ENCODE measurements at regions not wholly inside any gene's neighbourhood (a gene's known extent, or its start where the extent isn't known, plus 50 kb on each side); places are given as distances from the start of the nearest gene placed in this dataset.

- H3K4me1 ChIP-seq (ENCODE audit: control insufficient read depth in 5 of 5, insufficient read depth in 5 of 5, low read length in 5 of 5) = peaks cover 0 to 12% (median 0%) of the 10 kb centered on the region in 5 donors
- DNase-seq = peak in 1 of 3 donors; percentile 36
- no peaks in the 10 kb centered on the region for H3K27me3 ChIP-seq (ENCODE audit: control insufficient read depth in 3 of 3, insufficient read depth in 3 of 3, low read length in 2 of 3)
- no peak overlapping the region for H3K4me3 ChIP-seq
- no peaks in the 10 kb centered on the region for H3K36me3 ChIP-seq (ENCODE audit: control insufficient read depth in 4 of 4, insufficient read depth in 4 of 4, low read length in 4 of 4)
- TF ChIP-seq, protein P1, sequence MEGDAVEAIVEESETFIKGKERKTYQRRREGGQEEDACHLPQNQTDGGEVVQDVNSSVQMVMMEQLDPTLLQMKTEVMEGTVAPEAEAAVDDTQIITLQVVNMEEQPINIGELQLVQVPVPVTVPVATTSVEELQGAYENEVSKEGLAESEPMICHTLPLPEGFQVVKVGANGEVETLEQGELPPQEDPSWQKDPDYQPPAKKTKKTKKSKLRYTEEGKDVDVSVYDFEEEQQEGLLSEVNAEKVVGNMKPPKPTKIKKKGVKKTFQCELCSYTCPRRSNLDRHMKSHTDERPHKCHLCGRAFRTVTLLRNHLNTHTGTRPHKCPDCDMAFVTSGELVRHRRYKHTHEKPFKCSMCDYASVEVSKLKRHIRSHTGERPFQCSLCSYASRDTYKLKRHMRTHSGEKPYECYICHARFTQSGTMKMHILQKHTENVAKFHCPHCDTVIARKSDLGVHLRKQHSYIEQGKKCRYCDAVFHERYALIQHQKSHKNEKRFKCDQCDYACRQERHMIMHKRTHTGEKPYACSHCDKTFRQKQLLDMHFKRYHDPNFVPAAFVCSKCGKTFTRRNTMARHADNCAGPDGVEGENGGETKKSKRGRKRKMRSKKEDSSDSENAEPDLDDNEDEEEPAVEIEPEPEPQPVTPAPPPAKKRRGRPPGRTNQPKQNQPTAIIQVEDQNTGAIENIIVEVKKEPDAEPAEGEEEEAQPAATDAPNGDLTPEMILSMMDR (IDR thresholded peaks at IDR 0.05; ENCODE audit: control extremely low read depth, extremely low read depth) = no peak
- H3K9me3 ChIP-seq (ENCODE audit: control insufficient read depth in 4 of 4, insufficient read depth in 3 of 4, low read length in 3 of 4) = no peaks in the 10 kb centered on the region
- H3K27ac ChIP-seq (ENCODE audit: low read depth in 1 of 2, low read length in 1 of 2) = peak overlapping the region in 1 of 2 donors; percentile 64
- no peak overlapping the region for H3K9ac ChIP-seq (ENCODE audit: insufficient read depth in 1 of 2, low read length in 2 of 2)
- WGBS, 2 donors = 61 to 67% methylated on average over 3 of the region's 3 CpGs
- ATAC-seq (ENCODE audit: insufficient read depth, low FRiP score) = peak; percentile 64
These were observed 139.3 kb upstream of the ARHGAP5 start for GRCh38 chr14:31937730-31938346.

DNA sequence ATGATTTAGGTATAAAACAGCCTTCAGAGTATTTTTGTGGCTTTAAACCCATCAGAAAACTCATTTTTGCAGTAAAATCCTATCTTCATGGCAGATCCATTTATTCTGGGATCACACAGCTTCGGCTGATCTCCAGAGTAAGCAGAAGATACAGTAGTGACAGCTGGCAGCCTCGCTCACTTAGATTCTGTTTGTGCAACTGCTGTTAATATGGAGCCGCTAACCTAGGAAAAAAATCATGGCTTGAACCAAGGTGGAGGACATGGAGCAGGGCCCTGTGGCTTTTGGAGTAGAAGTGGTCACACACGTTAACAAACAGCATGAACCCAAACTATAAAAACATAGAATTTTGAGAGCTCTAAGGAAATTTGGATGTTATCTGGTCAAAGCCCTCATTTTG, 137.2 kb upstream of the ARHGAP5 start:
- H3K4me3 ChIP-seq = no peak overlapping the region
- TF ChIP-seq, protein P1 (IDR thresholded peaks at IDR 0.05; ENCODE audit: control extremely low read depth, extremely low read depth) = no peak
- H3K9me3 ChIP-seq (ENCODE audit: control insufficient read depth in 4 of 4, insufficient read depth in 3 of 4, low read length in 3 of 4) = no peaks in the 10 kb centered on the region
- H3K36me3 ChIP-seq (ENCODE audit: control insufficient read depth in 4 of 4, insufficient read depth in 4 of 4, low read length in 4 of 4) = no peaks in the 10 kb centered on the region
- H3K9ac ChIP-seq (ENCODE audit: insufficient read depth in 1 of 2, low read length in 2 of 2) = no peak overlapping the region
- H3K4me1 ChIP-seq (ENCODE audit: control insufficient read depth in 5 of 5, insufficient read depth in 5 of 5, low read length in 5 of 5) = peaks cover 0 to 11% (median 0%) of the 10 kb centered on the region in 5 donors
- H3K27me3 ChIP-seq (ENCODE audit: control insufficient read depth in 3 of 3, insufficient read depth in 3 of 3, low read length in 2 of 3) = no peaks in the 10 kb centered on the region
- ATAC-seq (ENCODE audit: insufficient read depth, low FRiP score) (no peak), DNase-seq (no peak)
- WGBS, 2 donors = 81 to 91% methylated on average over 4 of the region's 4 CpGs
- H3K27ac ChIP-seq (ENCODE audit: low read depth in 1 of 2, low read length in 1 of 2) = no peak overlapping the region

DNA sequence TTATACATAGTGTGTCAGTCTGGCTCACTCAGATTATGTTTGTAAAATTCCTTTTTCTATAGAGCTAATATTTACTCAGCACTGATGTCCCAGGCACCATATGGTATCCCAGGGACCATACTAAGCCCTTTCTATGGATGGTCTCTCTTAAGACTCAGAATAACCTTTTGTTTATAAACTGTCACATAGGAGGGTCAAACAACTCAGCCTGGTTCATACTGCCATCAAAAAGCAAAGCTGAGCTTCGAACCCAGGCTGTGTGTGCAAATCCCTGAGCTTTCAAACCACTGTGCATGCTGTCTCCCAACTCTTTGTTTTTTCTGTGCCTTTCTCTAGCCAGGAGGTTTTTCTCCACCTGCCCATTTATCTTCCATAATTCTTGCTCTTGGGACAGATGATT, 135.6 kb upstream of the ARHGAP5 start:
- Histone ChIP-seq H3K4me1 (ENCODE audit: control insufficient read depth in 5 of 5, insufficient read depth in 5 of 5, low read length in 5 of 5) (peaks cover 0 to 3% (median 0%) of the 10 kb centered on the region in 5 donors), H3K27ac (ENCODE audit: low read depth in 1 of 2, low read length in 1 of 2) (no peak overlapping the region), H3K36me3 (ENCODE audit: control insufficient read depth in 4 of 4, insufficient read depth in 4 of 4, low read length in 4 of 4) (no peaks in the 10 kb centered on the region), H3K9ac (ENCODE audit: insufficient read depth in 1 of 2, low read length in 2 of 2) (no peak overlapping the region), H3K9me3 (ENCODE audit: control insufficient read depth in 4 of 4, insufficient read depth in 3 of 4, low read length in 3 of 4) (no peaks in the 10 kb centered on the region), H3K4me3 (no peak overlapping the region), H3K27me3 (ENCODE audit: control insufficient read depth in 3 of 3, insufficient read depth in 3 of 3, low read length in 2 of 3) (no peaks in the 10 kb centered on the region)
- TF ChIP-seq, protein P1 (IDR thresholded peaks at IDR 0.05; ENCODE audit: control extremely low read depth, extremely low read depth) = no peak
- 78 to 87% methylated on average over 1 of the region's 1 CpG for WGBS, 2 donors
- no peak for DNase-seq
- no peak for ATAC-seq (ENCODE audit: insufficient read depth, low FRiP score)
